Liver (tissue), 3 donors: ENCODE measurements at regions not wholly inside any gene's neighbourhood (a gene's known extent, or its start where the extent isn't known, plus 50 kb on each side); places are given as distances from the start of the nearest gene placed in this dataset.

Source experiments
- FOXA2 ChIP-seq: IDR thresholded peaks from 2 replicates; pipeline ENCODE4 v1.6.1; 2016; ENCODE audit warnings: antibody characterized with exemption
- JUND ChIP-seq, 2 donors: IDR thresholded peaks; 2 replicates each; pipeline ENCODE4 v1.6.1; 2016; ENCODE audit warnings: antibody characterized with exemption in 2 of 2
- YY1 ChIP-seq: IDR thresholded peaks from 2 replicates; pipeline ENCODE4 v1.6.1; 2016; ENCODE audit warnings: antibody characterized with exemption, mild to moderate bottlenecking
- TF ChIP-seq, protein P1 (sequence below): fragments of 150-350 bp; IDR thresholded peaks from 2 replicates; pipeline ENCODE4 v1.5.1; 2017; ENCODE audit warnings: improper control_type of control experiment, low read depth, low read length; ENCODE audit not compliant: missing input control
- donor health status: healthy.
- donor health status: healthy.

DNA sequence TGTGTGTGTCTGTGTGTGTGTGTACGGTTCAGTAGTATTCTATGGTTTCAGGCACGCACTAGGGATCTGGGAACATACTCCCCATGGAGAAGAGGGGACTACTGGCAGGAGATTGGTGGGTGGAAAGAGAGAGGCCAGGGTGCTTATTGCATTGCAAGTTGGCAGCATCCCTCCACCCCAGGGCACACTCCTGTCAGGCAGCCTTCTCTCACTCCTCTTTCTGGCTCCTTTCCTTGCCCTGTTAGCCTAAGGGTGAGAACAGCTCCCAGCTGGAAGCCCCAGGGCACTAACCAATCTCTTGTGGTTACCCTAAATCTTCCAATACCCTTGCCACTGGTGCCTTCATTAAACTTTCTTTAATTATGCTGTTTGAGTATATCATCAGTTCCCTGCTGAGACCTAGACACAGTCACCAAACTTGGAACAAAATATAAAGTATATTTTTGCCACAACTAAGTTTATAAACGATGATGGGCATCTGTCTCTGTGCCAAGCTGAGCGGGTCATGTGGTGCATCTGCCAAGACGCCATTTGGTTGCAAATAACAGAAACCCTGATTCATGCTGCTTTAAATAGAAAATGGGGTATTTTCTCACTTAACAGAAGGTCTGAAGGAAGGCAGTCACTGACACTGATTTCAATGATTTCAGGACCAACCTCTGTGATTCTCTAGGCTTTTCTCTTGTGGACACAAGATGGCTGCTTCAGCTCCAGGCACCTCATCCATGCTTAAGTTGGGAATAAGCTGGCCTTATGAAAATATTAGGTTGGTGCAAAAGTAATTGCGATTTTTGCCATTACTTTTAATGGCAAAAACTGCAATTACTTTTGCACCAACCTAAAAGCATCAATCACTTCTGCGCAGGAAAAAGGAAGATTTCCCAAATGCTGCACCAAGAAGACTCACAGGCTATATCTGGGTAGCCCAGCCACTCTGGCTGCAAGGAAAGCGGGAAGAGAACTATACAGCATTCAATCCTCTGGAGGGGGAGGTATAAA, 476.9 kb upstream of the PROK2 start:
- TF ChIP-seq, protein P1, sequence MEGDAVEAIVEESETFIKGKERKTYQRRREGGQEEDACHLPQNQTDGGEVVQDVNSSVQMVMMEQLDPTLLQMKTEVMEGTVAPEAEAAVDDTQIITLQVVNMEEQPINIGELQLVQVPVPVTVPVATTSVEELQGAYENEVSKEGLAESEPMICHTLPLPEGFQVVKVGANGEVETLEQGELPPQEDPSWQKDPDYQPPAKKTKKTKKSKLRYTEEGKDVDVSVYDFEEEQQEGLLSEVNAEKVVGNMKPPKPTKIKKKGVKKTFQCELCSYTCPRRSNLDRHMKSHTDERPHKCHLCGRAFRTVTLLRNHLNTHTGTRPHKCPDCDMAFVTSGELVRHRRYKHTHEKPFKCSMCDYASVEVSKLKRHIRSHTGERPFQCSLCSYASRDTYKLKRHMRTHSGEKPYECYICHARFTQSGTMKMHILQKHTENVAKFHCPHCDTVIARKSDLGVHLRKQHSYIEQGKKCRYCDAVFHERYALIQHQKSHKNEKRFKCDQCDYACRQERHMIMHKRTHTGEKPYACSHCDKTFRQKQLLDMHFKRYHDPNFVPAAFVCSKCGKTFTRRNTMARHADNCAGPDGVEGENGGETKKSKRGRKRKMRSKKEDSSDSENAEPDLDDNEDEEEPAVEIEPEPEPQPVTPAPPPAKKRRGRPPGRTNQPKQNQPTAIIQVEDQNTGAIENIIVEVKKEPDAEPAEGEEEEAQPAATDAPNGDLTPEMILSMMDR: no peak
- no peak for TF ChIP-seq YY1
- TF ChIP-seq JUND (IDR thresholded peaks at IDR 0.05): no peak
- no peak for TF ChIP-seq FOXA2
